OCI-LY7 (cell line): ENCODE measurements at regions not wholly inside any gene's neighbourhood (a gene's known extent, or its start where the extent isn't known, plus 50 kb on each side); places are given as distances from the start of the nearest gene placed in this dataset.
"Not testable (repeated sequence)": the region's sequence is repeated elsewhere in the genome, so short reads cannot be mapped to it uniquely, and the experiment has no call there.

Source experiments
- BruUV-seq: library from RNA; stranded (reverse); fragments of 400-500 nt; replicated peaks from 2 replicates; lab custom pipeline; 2021; lab: Mats Ljungman, UMichigan
- CTCF ChIA-PET: fragments of 300-600 bp; sonication (Branson Sonifier 250); formaldehyde crosslinking; loops from one replicate; lab custom pipeline; 2022; ENCODE audit warnings: antibody characterized with exemption; ENCODE audit not compliant: unreplicated experiment; lab: Charles Lee
- POLR2A ChIA-PET: fragments of 300-600 bp; sonication (Branson Sonifier 250); formaldehyde crosslinking; loops from one replicate; lab custom pipeline; 2022; ENCODE audit warnings: antibody characterized with exemption; lab: Charles Lee
- DNase-seq: peaks from one replicate; pipeline ENCODE4 v3.0.0-alpha.2; 2015; ENCODE audit warnings: low spot score
- H2AFZ ChIP-seq: fragments of 200-600 bp; sonication (generic), shearing (Covaris generic); 2 replicates; pipeline ENCODE4 v1.6.1; 2014; ENCODE audit warnings: mild to moderate bottlenecking, antibody characterized with exemption, low read length, moderate library complexity
- H3K27ac ChIP-seq: fragments of 200-600 bp; sonication (generic); 2 replicates; pipeline ENCODE4 v1.5.1; 2014; ENCODE audit warnings: mixed run types, low read depth, mild to moderate bottlenecking, moderate library complexity, low read length, inconsistent platforms; ENCODE audit not compliant: poor library complexity, severe bottlenecking
- H3K36me3 ChIP-seq: fragments of 200-600 bp; sonication (generic); 2 replicates; pipeline ENCODE4 v1.6.1; 2014; ENCODE audit warnings: mild to moderate bottlenecking, antibody characterized with exemption, low read length, moderate library complexity, mixed read lengths; ENCODE audit not compliant: insufficient read depth
- H3K4me1 ChIP-seq: fragments of 200-600 bp; sonication (generic); 2 replicates; pipeline ENCODE4 v1.5.1; 2014; ENCODE audit warnings: mild to moderate bottlenecking, low read length; ENCODE audit not compliant: insufficient read depth, poor library complexity, severe bottlenecking
- H3K4me2 ChIP-seq: fragments of 200-600 bp; sonication (generic); 2 replicates; pipeline ENCODE4 v1.6.1; 2014; ENCODE audit warnings: mild to moderate bottlenecking, low read length
- H3K4me3 ChIP-seq: fragments of 200-600 bp; sonication (generic); 2 replicates; pipeline ENCODE4 v1.5.1; 2014; ENCODE audit warnings: mild to moderate bottlenecking, low read depth, low read length; ENCODE audit not compliant: poor library complexity, severe bottlenecking
- H3K79me2 ChIP-seq: fragments of 200-600 bp; sonication (generic); 2 replicates; pipeline ENCODE4 v1.6.1; 2016; ENCODE audit warnings: low read depth, mild to moderate bottlenecking, low read length, moderate library complexity, mixed read lengths; ENCODE audit not compliant: insufficient read depth
- H3K9me2 ChIP-seq: fragments of 200-600 bp; sonication (generic); 2 replicates; pipeline ENCODE4 v1.6.1; 2016; ENCODE audit warnings: mild to moderate bottlenecking, low read length, mixed read lengths; ENCODE audit not compliant: insufficient read depth
- H3K9me3 ChIP-seq: fragments of 200-600 bp; sonication (generic); 2 replicates; pipeline ENCODE4 v1.6.1; 2014; ENCODE audit warnings: mild to moderate bottlenecking, mixed run types, low read length, mixed read lengths
- H4K20me1 ChIP-seq: fragments of 200-600 bp; sonication (generic); 2 replicates; pipeline ENCODE4 v1.6.1; 2014; ENCODE audit warnings: mild to moderate bottlenecking, antibody characterized with exemption, low read length, moderate library complexity, mixed read lengths; ENCODE audit not compliant: insufficient read depth
- CTCF ChIP-seq: fragments of 200-600 bp; sonication (generic); conservative IDR thresholded peaks from 2 replicates; pipeline ENCODE4 v1.5.1; 2014; ENCODE audit warnings: mild to moderate bottlenecking, antibody characterized with exemption, low read length, moderate library complexity, mixed read lengths
- EZH2phosphoT487 ChIP-seq: fragments of 200-600 bp; sonication (generic); IDR thresholded peaks from 2 replicates; pipeline ENCODE4 v1.6.1; 2018; ENCODE audit warnings: low read depth, borderline replicate concordance, mild to moderate bottlenecking, mixed run types, antibody characterized with exemption, low read length, moderate library complexity, mixed read lengths
- intact Hi-C: fragments of 100-400 bp; cut with micrococcal nuclease; formaldehyde crosslinking; loops from one replicate; pipeline ENCODE4 v1.10.0; 2022; ENCODE audit not compliant: unreplicated experiment

GRCh38 chr2:67904566-67904965 is 158.2 kb downstream of the C1D start:
- DNase-seq, result no peak
- intact Hi-C loops, result no loop called here
- H4K20me1 ChIP-seq, result no peaks in the 10 kb centered on the region
- H3K9me3 ChIP-seq, result no peaks in the 10 kb centered on the region
- TF ChIP-seq EZH2phosphoT487 (no peak), CTCF (no peak)
- H3K9me2 ChIP-seq, result no peaks in the 10 kb centered on the region
- H2AFZ ChIP-seq, result no peak overlapping the region
- POLR2A ChIA-PET, result no interaction called here
- CTCF ChIA-PET, result no interaction called here
- no TSS peak for BruUV-seq
- no peaks in the 10 kb centered on the region for H3K36me3 ChIP-seq
- no peak overlapping the region for H3K4me3 ChIP-seq
- H3K27ac ChIP-seq, result no peak overlapping the region
- no peak overlapping the region for H3K4me2 ChIP-seq
- no peaks in the 10 kb centered on the region for H3K4me1 ChIP-seq
- no peaks in the 10 kb centered on the region for H3K79me2 ChIP-seq

DNA sequence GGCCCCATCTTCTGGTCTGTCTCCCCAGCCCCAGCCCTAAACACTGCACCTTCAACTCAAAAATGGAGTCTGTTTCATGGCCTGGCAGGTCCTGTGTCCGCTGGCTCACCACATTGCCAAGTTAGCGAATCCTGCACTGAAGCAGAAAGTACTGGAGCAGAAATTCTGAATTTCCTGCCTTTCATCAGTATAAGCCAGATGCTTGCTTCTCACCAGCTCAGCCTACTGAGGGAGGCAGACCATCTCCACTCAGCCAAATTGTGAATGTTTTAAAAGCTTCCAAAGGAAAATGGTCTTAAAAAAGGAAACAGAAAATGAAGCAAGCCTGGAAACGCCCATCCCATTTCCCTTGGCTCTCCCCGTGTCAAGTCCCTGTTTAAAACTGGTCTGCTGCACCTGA is 157.8 kb downstream of the C1D start:
- POLR2A ChIA-PET, result no interaction called here
- no TSS peak for BruUV-seq

DNA sequence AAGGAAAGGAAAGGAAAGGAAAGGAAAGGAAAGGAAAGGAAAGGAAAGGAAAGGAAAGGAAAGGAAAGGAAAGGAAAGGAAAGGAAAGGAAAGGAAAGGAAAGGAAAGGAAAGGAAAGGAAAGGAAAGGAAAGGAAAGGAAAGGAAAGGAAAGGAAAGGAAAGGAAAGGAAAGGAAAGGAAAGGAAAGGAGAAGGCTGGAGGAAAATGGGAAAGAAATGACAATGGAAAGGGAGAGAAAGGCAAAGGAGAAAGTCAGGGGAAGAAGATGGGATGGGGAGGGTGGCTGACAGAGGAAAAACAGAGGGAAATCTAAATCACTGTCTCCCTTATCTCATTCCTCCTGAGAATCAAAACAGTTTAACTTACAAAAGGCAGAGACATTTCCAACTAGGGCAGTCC is 156.3 kb downstream of the C1D start:
- H3K9me2 ChIP-seq, H3K4me3 ChIP-seq, H3K79me2 ChIP-seq, H4K20me1 ChIP-seq, intact Hi-C loops, H3K9me3 ChIP-seq, CTCF ChIA-PET, H3K36me3 ChIP-seq, H3K4me1 ChIP-seq, H3K4me2 ChIP-seq, H2AFZ ChIP-seq, BruUV-seq, DNase-seq, H3K27ac ChIP-seq: not testable (repeated sequence)
- POLR2A ChIA-PET, result interaction anchor here (0.5 kb wide), 1 partner anchor 1818 kb away, joined by 5 read pairs; no protein-coding TSS in a partner anchor

More for the DNA sequence above, 157.8 kb downstream of the C1D start:
- H2AFZ ChIP-seq, result no peak overlapping the region
- H3K4me1 ChIP-seq, result no peaks in the 10 kb centered on the region
- no peak overlapping the region for H3K27ac ChIP-seq
- no peaks in the 10 kb centered on the region for H3K9me3 ChIP-seq
- no peak overlapping the region for H3K4me2 ChIP-seq
- CTCF ChIA-PET, result no interaction called here
- no peaks in the 10 kb centered on the region for H3K36me3 ChIP-seq
- TF ChIP-seq EZH2phosphoT487 (no peak), CTCF (no peak)
- no peaks in the 10 kb centered on the region for H4K20me1 ChIP-seq
- no peak overlapping the region for H3K4me3 ChIP-seq
- no peaks in the 10 kb centered on the region for H3K79me2 ChIP-seq
- no peak for DNase-seq
- H3K9me2 ChIP-seq, result no peaks in the 10 kb centered on the region
- intact Hi-C loops, result no loop called here
